Transverse colon (tissue), 4 donors: ENCODE measurements at regions not wholly inside any gene's neighbourhood (a gene's known extent, or its start where the extent isn't known, plus 50 kb on each side); places are given as distances from the start of the nearest gene placed in this dataset.

Experiments
- DNase-seq: peaks from one replicate; pipeline ENCODE4 v3.0.0-alpha.2; 2019
- H3K27ac ChIP-seq, 4 donors: fragments of 200-600 bp; sonication (generic); 2 replicates each; pipeline ENCODE4 v1.5.1; 2016 to 2018; ENCODE audit warnings: inconsistent platforms in 4 of 4
- H3K27me3 ChIP-seq: fragments of 200-600 bp; sonication (generic); 2 replicates; pipeline ENCODE4 v1.5.1; 2017; ENCODE audit warnings: inconsistent platforms
- H3K36me3 ChIP-seq, 4 donors: fragments of 200-600 bp; sonication (generic); 2 replicates each; pipeline ENCODE4 v1.5.1; 2017 to 2019; ENCODE audit warnings: inconsistent platforms in 4 of 4
- H3K4me1 ChIP-seq, 4 donors: fragments of 200-600 bp; sonication (generic); 2 replicates each; pipeline ENCODE4 v1.5.1; 2017 to 2020; ENCODE audit warnings: inconsistent platforms in 4 of 4
- H3K4me3 ChIP-seq, 4 donors: fragments of 200-600 bp; sonication (generic); 1 replicate in 1 of 4; 2 replicates in 3 of 4; pipeline versions ENCODE4 v1.5.1 to v1.6.1; 2017 to 2019; ENCODE audit warnings: inconsistent platforms in 4 of 4
- H3K9me3 ChIP-seq, 2 donors: fragments of 200-600 bp; sonication (generic); 2 replicates each; pipeline ENCODE4 v1.5.1; 2017 to 2019; ENCODE audit warnings: inconsistent platforms in 2 of 2
- CTCF ChIP-seq, 5 experiments: fragments of 200-600 bp in 3 of 5; fragments of 450-650 bp in 2 of 5; sonication (generic) in 3 of 5; IDR thresholded peaks; 1 replicate in 2 of 5; 2 replicates in 3 of 5; pipeline ENCODE4 v1.5.1; 2016 to 2017; ENCODE audit warnings: antibody characterized with exemption in 5 of 5, inconsistent platforms in 3 of 5, mild to moderate bottlenecking in 2 of 5, moderate library complexity in 1 of 5
- EP300 ChIP-seq: sonication (generic); formaldehyde crosslinking; IDR thresholded peaks from one replicate; pipeline ENCODE4 v1.6.1; 2017; ENCODE audit warnings: antibody characterized with exemption, low read depth
- POLR2A ChIP-seq: fragments of 450-650 bp; IDR thresholded peaks from one replicate; pipeline ENCODE4 v1.6.1; 2016; ENCODE audit warnings: antibody characterized with exemption, mild to moderate bottlenecking, moderate library complexity
- POLR2AphosphoS5 ChIP-seq, 3 donors: sonication (generic); formaldehyde crosslinking; IDR thresholded peaks; one replicate each; pipeline ENCODE4 v1.6.1; 2016; ENCODE audit warnings: antibody characterized with exemption in 3 of 3
- WGBS, 2 donors: methylation state at CpG; one replicate each; pipeline ENCODE4 v1.1.5; 2018; ENCODE audit warnings: low coverage in 1 of 2; 5-methylcytosine and 5-hydroxymethylcytosine counted together
- in situ Hi-C, 4 donors: fragments of 200-750 bp; cut with MboI; loops; one replicate each; pipeline versions ENCODE4 v1.15.0 to v1.15.1; 2017; ENCODE audit warnings: low sequenced_read_pairs in 3 of 4, low pct_ligation_motif_present in 1 of 4, low pct_unique_long_range_greater_than_20kb in 1 of 4
- intact Hi-C: fragments of 100-400 bp; cut with DNase I; formaldehyde crosslinking; loops from one replicate; pipeline ENCODE4 v1.15.1; 2023; ENCODE audit warnings: low total_unique reads

- no peak for DNase-seq
- Histone ChIP-seq H3K36me3 (no peaks in the 10 kb centered on the region), H3K27ac (no peak overlapping the region), H3K4me3 (no peak overlapping the region), H3K27me3 (peaks cover 27% of the 10 kb centered on the region), H3K9me3 (no peaks in the 10 kb centered on the region), H3K4me1 (no peaks in the 10 kb centered on the region)
- 71 to 77% methylated on average over 6 to 9 of the region's 9 CpGs for WGBS, 2 donors
- in situ Hi-C loops = no loop called here
- intact Hi-C loops = no loop called here
- TF ChIP-seq POLR2AphosphoS5 (IDR thresholded peaks at IDR 0.05) (no peak), CTCF (IDR thresholded peaks at IDR 0.05) (no peak), EP300 (no peak), POLR2A (no peak)
Measured at GRCh38 chr1:29473161-29473855, 237.0 kb downstream of the PTPRU start.

- 38% methylated on average over 5 of the region's 5 CpGs; no CpG with 5 or more reads in 1 of the 2 donors for WGBS, 2 donors
- DNase-seq = no peak
Measured at GRCh38 chr1:29471487-29472313, 235.4 kb downstream of the PTPRU start.

GRCh38 chr1:29470788-29471119 is 234.4 kb downstream of the PTPRU start:
- no peaks in the 10 kb centered on the region for H3K9me3 ChIP-seq
- in situ Hi-C loops = no loop called here
- 85% methylated on average over 10 of the region's 10 CpGs; no CpG with 5 or more reads in 1 of the 2 donors for WGBS, 2 donors
- no peaks in the 10 kb centered on the region for H3K36me3 ChIP-seq
- TF ChIP-seq CTCF (IDR thresholded peaks at IDR 0.05) = no peak
- no peak for TF ChIP-seq POLR2A
- TF ChIP-seq POLR2AphosphoS5 (IDR thresholded peaks at IDR 0.05) = no peak
- no peak for TF ChIP-seq EP300
- intact Hi-C loops = no loop called here
- DNase-seq = no peak
- H3K4me1 ChIP-seq = no peaks in the 10 kb centered on the region
- H3K27ac ChIP-seq = no peak overlapping the region
- H3K4me3 ChIP-seq = no peak overlapping the region
- H3K27me3 ChIP-seq = peaks cover 11% of the 10 kb centered on the region

More at GRCh38 chr1:29471487-29472313, 235.4 kb downstream of the PTPRU start:
- Histone ChIP-seq H3K36me3 (no peaks in the 10 kb centered on the region), H3K27ac (no peak overlapping the region), H3K9me3 (no peaks in the 10 kb centered on the region), H3K4me3 (no peak overlapping the region), H3K4me1 (no peaks in the 10 kb centered on the region), H3K27me3 (peaks cover 12% of the 10 kb centered on the region)
- in situ Hi-C loops = no loop called here
- no peak for TF ChIP-seq POLR2AphosphoS5 (IDR thresholded peaks at IDR 0.05)
- TF ChIP-seq POLR2A = no peak
- TF ChIP-seq EP300 = no peak
- TF ChIP-seq CTCF (IDR thresholded peaks at IDR 0.05) = no peak
- intact Hi-C loops = no loop called here

- no peaks in the 10 kb centered on the region for H3K9me3 ChIP-seq
- H3K27ac ChIP-seq = no peak overlapping the region
- in situ Hi-C loops (no loop called here), intact Hi-C loops (no loop called here)
- H3K36me3 ChIP-seq = no peaks in the 10 kb centered on the region
- WGBS, 2 donors = 60% methylated on average over 9 of the region's 9 CpGs; no CpG with 5 or more reads in 1 of the 2 donors
- H3K4me1 ChIP-seq = no peaks in the 10 kb centered on the region
- no peak for DNase-seq
- peaks cover 8% of the 10 kb centered on the region for H3K27me3 ChIP-seq
- no peak overlapping the region for H3K4me3 ChIP-seq
- TF ChIP-seq POLR2AphosphoS5 (IDR thresholded peaks at IDR 0.05) = no peak
- no peak for TF ChIP-seq CTCF (IDR thresholded peaks at IDR 0.05)
- no peak for TF ChIP-seq POLR2A
- TF ChIP-seq EP300 = no peak
Measured at GRCh38 chr1:29470087-29470787, 233.9 kb downstream of the PTPRU start.
